Inflammatory macrophage treated with lipopolysaccharide for 1 hour (primary cell): ENCODE measurements at regions not wholly inside any gene's neighbourhood (a gene's known extent, or its start where the extent isn't known, plus 50 kb on each side); places are given as distances from the start of the nearest gene placed in this dataset.
"Not testable (repeated sequence)": the region's sequence is repeated elsewhere in the genome, so short reads cannot be mapped to it uniquely, and the experiment has no call there.

ENCODE experiments used
- DNase-seq, 2 donors: peaks; one replicate each; pipeline ENCODE4 v3.0.0-alpha.2; 2020 to 2022

GRCh38 chr10:36540611-36541010, 584.8 kb upstream of the ANKRD30A start:
- no peak for DNase-seq

- DNase-seq, result no peak
Observed at GRCh38 chr10:36538953-36539586, 586.3 kb upstream of the ANKRD30A start.

GRCh38 chr10:36534471-36535002, 590.9 kb upstream of the ANKRD30A start:
- DNase-seq, result no peak

GRCh38 chr10:36533861-36534260, 591.5 kb upstream of the ANKRD30A start:
- no peak for DNase-seq

GRCh38 chr10:36533316-36533715, 592.1 kb upstream of the ANKRD30A start:
- no peak for DNase-seq

GRCh38 chr10:36531621-36532020, 593.8 kb upstream of the ANKRD30A start:
- DNase-seq, result no peak

- no peak for DNase-seq
Observed at GRCh38 chr10:36526033-36526432, 599.4 kb upstream of the ANKRD30A start.

- DNase-seq, result not testable (repeated sequence)
Observed at GRCh38 chr10:36524126-36524525, 601.3 kb upstream of the ANKRD30A start.

GRCh38 chr10:36519909-36520308, 605.5 kb upstream of the ANKRD30A start:
- DNase-seq, result no peak

GRCh38 chr10:36516281-36516680, 609.1 kb upstream of the ANKRD30A start:
- DNase-seq, result no peak

GRCh38 chr10:36515319-36515718, 610.1 kb upstream of the ANKRD30A start:
- DNase-seq, result no peak

GRCh38 chr10:36507715-36508114, 617.7 kb upstream of the ANKRD30A start:
- no peak for DNase-seq

- DNase-seq, result no peak
Observed at GRCh38 chr10:36506697-36507496, 618.5 kb upstream of the ANKRD30A start.

- no peak for DNase-seq
Observed at GRCh38 chr10:36506261-36506660, 619.1 kb upstream of the ANKRD30A start.

GRCh38 chr10:36504758-36505157, 620.6 kb upstream of the ANKRD30A start:
- no peak for DNase-seq

- DNase-seq, result no peak
Observed at GRCh38 chr10:36500266-36500665, 625.1 kb upstream of the ANKRD30A start.

- DNase-seq, result no peak
Observed at GRCh38 chr10:36499693-36500092, 625.7 kb upstream of the ANKRD30A start.

- DNase-seq, result no peak
Observed at GRCh38 chr10:36496758-36497157, 628.6 kb upstream of the ANKRD30A start.

GRCh38 chr10:36494371-36494770, 631.0 kb upstream of the ANKRD30A start:
- DNase-seq, result no peak

- no peak for DNase-seq
Observed at GRCh38 chr10:36493516-36493880, 631.9 kb upstream of the ANKRD30A start.

GRCh38 chr10:36492590-36493515, 632.5 kb upstream of the ANKRD30A start:
- no peak for DNase-seq

- no peak for DNase-seq
Observed at GRCh38 chr10:36491926-36492325, 633.5 kb upstream of the ANKRD30A start.

GRCh38 chr10:36489611-36490228, 635.7 kb upstream of the ANKRD30A start:
- DNase-seq, result no peak
